NT2/D1 (cell line): ENCODE measurements at regions not wholly inside any gene's neighbourhood (a gene's known extent, or its start where the extent isn't known, plus 50 kb on each side); places are given as distances from the start of the nearest gene placed in this dataset.

Experiments used
- YY1 ChIP-seq: IDR thresholded peaks from 2 replicates; pipeline ENCODE4 v1.6.1; 2011; ENCODE audit not compliant: insufficient read length, insufficient read depth
- ZNF274 ChIP-seq: IDR thresholded peaks from 2 replicates; pipeline ENCODE4 v1.6.1; 2011; ENCODE audit warnings: mild to moderate bottlenecking, low read depth, low read length

DNA sequence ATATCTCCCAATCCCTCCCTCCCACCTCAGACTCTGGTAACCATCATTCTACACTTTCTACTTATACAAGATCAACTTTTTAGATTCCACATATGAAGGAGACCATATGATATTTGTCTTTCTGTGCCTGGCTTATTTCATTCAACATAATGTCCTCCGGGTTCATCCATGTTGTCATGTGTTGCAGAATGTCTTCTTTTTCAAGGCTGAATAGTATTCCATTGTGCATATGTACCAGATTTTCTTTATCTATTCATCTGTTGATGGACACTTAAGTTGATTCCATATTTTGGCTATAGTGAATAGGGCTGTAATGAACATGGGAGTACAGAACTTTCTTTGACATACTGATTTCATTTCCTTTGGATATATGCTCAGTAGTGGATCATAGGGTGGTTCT lies 78.9 kb upstream of the MAP1B start:
- TF ChIP-seq ZNF274 (no peak), YY1 (no peak)
